HUES64 (cell line): ENCODE measurements at regions not wholly inside any gene's neighbourhood (a gene's known extent, or its start where the extent isn't known, plus 50 kb on each side); places are given as distances from the start of the nearest gene placed in this dataset.

Source experiments
- H3K27ac ChIP-seq: 2 replicates; pipeline ENCODE4 v1.7.0; 2013; ENCODE audit warnings: low read depth, low read length, inconsistent platforms
- H3K27me3 ChIP-seq: 2 replicates; pipeline ENCODE4 v1.6.1; 2013; ENCODE audit warnings: mild to moderate bottlenecking, low read length; ENCODE audit not compliant: insufficient read depth
- H3K36me3 ChIP-seq: 2 replicates; pipeline ENCODE4 v1.6.1; 2013; ENCODE audit warnings: mild to moderate bottlenecking, low read length; ENCODE audit not compliant: insufficient read depth
- H3K4me1 ChIP-seq: 2 replicates; pipeline ENCODE4 v1.6.1; 2013; ENCODE audit warnings: mild to moderate bottlenecking, low read length, moderate library complexity; ENCODE audit not compliant: insufficient read depth
- H3K4me3 ChIP-seq: 2 replicates; pipeline ENCODE4 v1.5.1; 2013; ENCODE audit warnings: mild to moderate bottlenecking, low read length, moderate library complexity
- H3K9ac ChIP-seq: 2 replicates; pipeline ENCODE4 v1.6.1; 2013; ENCODE audit warnings: mild to moderate bottlenecking, low read depth, low read length
- H3K9me3 ChIP-seq: 2 replicates; pipeline ENCODE4 v1.6.1; 2013; ENCODE audit warnings: low read depth, low read length; ENCODE audit not compliant: insufficient read depth
- WGBS: fragments of 150-250, 120-280 bp; methylation state at CpG from one replicate; pipeline ENCODE4 v1.1.7; 2013; ENCODE audit warnings: missing lambda C conversion rate; 5-methylcytosine and 5-hydroxymethylcytosine counted together

- H3K27ac ChIP-seq = no peak overlapping the region
- H3K27me3 ChIP-seq = no peaks in the 10 kb centered on the region
- 96% methylated on average over 24 of the region's 24 CpGs for WGBS
- H3K9ac ChIP-seq = no peak overlapping the region
- H3K36me3 ChIP-seq = no peaks in the 10 kb centered on the region
- H3K4me1 ChIP-seq = peaks cover 10% of the 10 kb centered on the region
- no peaks in the 10 kb centered on the region for H3K9me3 ChIP-seq
- H3K4me3 ChIP-seq = no peak overlapping the region
Observed at GRCh38 chr3:193831495-193832455, 238.8 kb downstream of the OPA1 start.

- WGBS = 96% methylated on average over 4 of the region's 5 CpGs
Observed at GRCh38 chr3:193832833-193833413, 239.9 kb downstream of the OPA1 start.

GRCh38 chr3:193833592-193833991, 240.6 kb downstream of the OPA1 start:
- Histone ChIP-seq H3K9ac (no peak overlapping the region), H3K36me3 (no peaks in the 10 kb centered on the region), H3K9me3 (no peaks in the 10 kb centered on the region), H3K27me3 (no peaks in the 10 kb centered on the region; the same call in 1 of the 2 replicates), H3K4me1 (no peaks in the 10 kb centered on the region), H3K27ac (no peak overlapping the region), H3K4me3 (no peak overlapping the region)
- 95% methylated on average over 11 of the region's 11 CpGs for WGBS

More at GRCh38 chr3:193832833-193833413, 239.9 kb downstream of the OPA1 start:
- Histone ChIP-seq H3K36me3 (no peaks in the 10 kb centered on the region), H3K4me1 (peaks cover under 1% of the 10 kb centered on the region; the same call in 1 of the 2 replicates), H3K27me3 (no peaks in the 10 kb centered on the region; the same call in 1 of the 2 replicates), H3K9me3 (no peaks in the 10 kb centered on the region), H3K9ac (no peak overlapping the region), H3K4me3 (no peak overlapping the region), H3K27ac (no peak overlapping the region)

GRCh38 chr3:193835414-193835813, 242.4 kb downstream of the OPA1 start:
- Histone ChIP-seq H3K27ac (no peak overlapping the region), H3K9ac (no peak overlapping the region), H3K36me3 (no peaks in the 10 kb centered on the region), H3K4me1 (no peaks in the 10 kb centered on the region), H3K9me3 (no peaks in the 10 kb centered on the region), H3K27me3 (no peaks in the 10 kb centered on the region; the same call in 1 of the 2 replicates), H3K4me3 (no peak overlapping the region)
- 96% methylated on average over 6 of the region's 6 CpGs for WGBS

GRCh38 chr3:193836511-193836910, 243.5 kb downstream of the OPA1 start:
- H3K4me1 ChIP-seq = no peaks in the 10 kb centered on the region
- H3K9me3 ChIP-seq = no peaks in the 10 kb centered on the region
- H3K4me3 ChIP-seq = no peak overlapping the region
- no peak overlapping the region for H3K27ac ChIP-seq
- no peak overlapping the region for H3K9ac ChIP-seq
- no peaks in the 10 kb centered on the region; the same call in 1 of the 2 replicates for H3K27me3 ChIP-seq
- WGBS = 91% methylated on average over 1 of the region's 2 CpGs
- H3K36me3 ChIP-seq = no peaks in the 10 kb centered on the region

- Histone ChIP-seq H3K27ac (no peak overlapping the region), H3K27me3 (no peaks in the 10 kb centered on the region; the same call in 1 of the 2 replicates), H3K4me3 (no peak overlapping the region), H3K9me3 (no peaks in the 10 kb centered on the region), H3K4me1 (no peaks in the 10 kb centered on the region), H3K36me3 (no peaks in the 10 kb centered on the region), H3K9ac (no peak overlapping the region)
- 92% methylated on average over 7 of the region's 7 CpGs for WGBS
Observed at GRCh38 chr3:193836918-193837317, 243.9 kb downstream of the OPA1 start.

GRCh38 chr3:193837347-193837827, 244.4 kb downstream of the OPA1 start:
- Histone ChIP-seq H3K27ac (no peak overlapping the region), H3K4me1 (no peaks in the 10 kb centered on the region)
- 89% methylated on average over 6 of the region's 6 CpGs for WGBS

GRCh38 chr3:193840111-193840641, 247.2 kb downstream of the OPA1 start:
- no peak overlapping the region for H3K9ac ChIP-seq
- H3K27me3 ChIP-seq = no peaks in the 10 kb centered on the region; the same call in 1 of the 2 replicates
- H3K9me3 ChIP-seq = no peaks in the 10 kb centered on the region
- WGBS = 96% methylated on average over 2 of the region's 2 CpGs
- no peak overlapping the region for H3K4me3 ChIP-seq
- no peaks in the 10 kb centered on the region for H3K4me1 ChIP-seq
- no peaks in the 10 kb centered on the region for H3K36me3 ChIP-seq
- H3K27ac ChIP-seq = no peak overlapping the region

More at GRCh38 chr3:193837347-193837827, 244.4 kb downstream of the OPA1 start:
- Histone ChIP-seq H3K27me3 (no peaks in the 10 kb centered on the region; the same call in 1 of the 2 replicates), H3K36me3 (no peaks in the 10 kb centered on the region), H3K9me3 (no peaks in the 10 kb centered on the region), H3K4me3 (no peak overlapping the region), H3K9ac (no peak overlapping the region)

GRCh38 chr3:193841581-193841980, 248.6 kb downstream of the OPA1 start:
- Histone ChIP-seq H3K36me3 (no peaks in the 10 kb centered on the region), H3K9me3 (no peaks in the 10 kb centered on the region), H3K4me3 (no peak overlapping the region), H3K27me3 (no peaks in the 10 kb centered on the region; the same call in 1 of the 2 replicates), H3K27ac (no peak overlapping the region), H3K4me1 (no peaks in the 10 kb centered on the region), H3K9ac (no peak overlapping the region)
- WGBS = 95% methylated on average over 3 of the region's 4 CpGs

GRCh38 chr3:193842029-193842798, 249.2 kb downstream of the OPA1 start:
- 94% methylated on average over 16 of the region's 16 CpGs for WGBS
- Histone ChIP-seq H3K4me1 (no peaks in the 10 kb centered on the region), H3K27ac (no peak overlapping the region), H3K27me3 (no peaks in the 10 kb centered on the region; the same call in 1 of the 2 replicates), H3K9me3 (no peaks in the 10 kb centered on the region), H3K9ac (no peak overlapping the region), H3K36me3 (no peaks in the 10 kb centered on the region), H3K4me3 (no peak overlapping the region)
